Tibial nerve (tissue), 4 donors: ENCODE measurements at regions not wholly inside any gene's neighbourhood (a gene's known extent, or its start where the extent isn't known, plus 50 kb on each side); places are given as distances from the start of the nearest gene placed in this dataset.

Experiments used
- EP300 ChIP-seq, 2 donors: sonication (generic); formaldehyde crosslinking; IDR thresholded peaks; one replicate each; pipeline ENCODE4 v1.6.1; 2017; ENCODE audit warnings: antibody characterized with exemption in 2 of 2, mild to moderate bottlenecking in 1 of 2
- POLR2A ChIP-seq, 2 donors: fragments of 450-650 bp; IDR thresholded peaks; one replicate each; pipeline ENCODE4 v1.6.1; 2017; ENCODE audit warnings: antibody characterized with exemption in 2 of 2, mild to moderate bottlenecking in 2 of 2, moderate library complexity in 2 of 2
- TF ChIP-seq, protein P1 (sequence below), 5 experiments: fragments of 200-600 bp in 3 of 5; fragments of 450-650 bp in 2 of 5; sonication (generic) in 3 of 5; IDR thresholded peaks; one replicate each; pipeline ENCODE4 v1.5.1; 2016 to 2019; ENCODE audit warnings: antibody characterized with exemption in 5 of 5, mild to moderate bottlenecking in 3 of 5, moderate library complexity in 2 of 5

DNA sequence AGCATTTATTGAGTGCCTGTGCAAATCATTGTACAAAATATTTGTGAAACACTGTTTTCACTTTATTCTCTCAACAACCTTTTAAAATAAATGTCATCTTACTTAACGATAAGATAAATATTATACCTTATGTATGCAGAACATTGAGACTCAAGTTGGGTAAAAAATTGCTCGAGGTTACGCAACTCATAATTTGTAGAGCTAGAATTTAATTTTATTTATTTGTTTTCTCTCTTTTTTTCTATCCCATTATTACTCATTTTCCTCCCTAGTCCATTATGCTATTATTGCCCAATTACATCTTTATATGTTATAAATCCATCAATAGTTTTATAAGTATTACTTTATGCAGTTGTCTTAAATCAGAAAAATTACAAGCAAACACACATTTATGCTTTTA, 77.4 kb upstream of the ELOVL5 start:
- TF ChIP-seq, protein P1, sequence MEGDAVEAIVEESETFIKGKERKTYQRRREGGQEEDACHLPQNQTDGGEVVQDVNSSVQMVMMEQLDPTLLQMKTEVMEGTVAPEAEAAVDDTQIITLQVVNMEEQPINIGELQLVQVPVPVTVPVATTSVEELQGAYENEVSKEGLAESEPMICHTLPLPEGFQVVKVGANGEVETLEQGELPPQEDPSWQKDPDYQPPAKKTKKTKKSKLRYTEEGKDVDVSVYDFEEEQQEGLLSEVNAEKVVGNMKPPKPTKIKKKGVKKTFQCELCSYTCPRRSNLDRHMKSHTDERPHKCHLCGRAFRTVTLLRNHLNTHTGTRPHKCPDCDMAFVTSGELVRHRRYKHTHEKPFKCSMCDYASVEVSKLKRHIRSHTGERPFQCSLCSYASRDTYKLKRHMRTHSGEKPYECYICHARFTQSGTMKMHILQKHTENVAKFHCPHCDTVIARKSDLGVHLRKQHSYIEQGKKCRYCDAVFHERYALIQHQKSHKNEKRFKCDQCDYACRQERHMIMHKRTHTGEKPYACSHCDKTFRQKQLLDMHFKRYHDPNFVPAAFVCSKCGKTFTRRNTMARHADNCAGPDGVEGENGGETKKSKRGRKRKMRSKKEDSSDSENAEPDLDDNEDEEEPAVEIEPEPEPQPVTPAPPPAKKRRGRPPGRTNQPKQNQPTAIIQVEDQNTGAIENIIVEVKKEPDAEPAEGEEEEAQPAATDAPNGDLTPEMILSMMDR (IDR thresholded peaks at IDR 0.05), result no peak
- no peak for TF ChIP-seq POLR2A (IDR thresholded peaks at IDR 0.05)
- no peak for TF ChIP-seq EP300 (IDR thresholded peaks at IDR 0.05)
